H1 (cell line): ENCODE measurements at regions not wholly inside any gene's neighbourhood (a gene's known extent, or its start where the extent isn't known, plus 50 kb on each side); places are given as distances from the start of the nearest gene placed in this dataset.

Experiments used
- CTCF ChIA-PET: fragments of 300-600 bp; sonication (Branson Sonifier 250); formaldehyde crosslinking; loops from one replicate; lab custom pipeline; 2021; ENCODE audit not compliant: partially characterized antibody; lab: Charles Lee
- POLR2A ChIA-PET: fragments of 300-600 bp; sonication (Branson Sonifier 250); formaldehyde crosslinking; loops from one replicate; lab custom pipeline; 2021; ENCODE audit warnings: inconsistent platforms; ENCODE audit not compliant: partially characterized antibody; lab: Charles Lee
- DNase-seq, 2 experiments: peaks; one replicate each; pipeline versions ENCODE4 v3.0.0 to v3.0.0-alpha.2; 2010 to 2022; ENCODE audit warnings: low spot score in 2 of 2, low read depth in 1 of 2, mixed read lengths in 1 of 2
- FAIRE-seq: peaks from 2 replicates; lab custom pipeline; 2011; peaks lifted over from hg19 to GRCh38; lab: Jason Lieb, UNC
- H2AFZ ChIP-seq: 2 replicates; pipeline ENCODE4 v1.8.1; 2012; ENCODE audit warnings: low read length, inconsistent platforms
- H2AK5ac ChIP-seq: 2 replicates; pipeline ENCODE4 v1.6.1; 2013; ENCODE audit warnings: low read depth, low read length
- H2BK120ac ChIP-seq: replicated peaks from 2 replicates; pipeline ENCODE3; 2013; ENCODE audit warnings: low read depth, low read length, inconsistent platforms
- H2BK12ac ChIP-seq: 2 replicates; pipeline ENCODE4 v1.6.1; 2013; ENCODE audit warnings: low read depth, low read length
- H2BK15ac ChIP-seq: 2 replicates; pipeline ENCODE4 v1.6.1; 2013; ENCODE audit warnings: low read length
- H2BK20ac ChIP-seq: 2 replicates; pipeline ENCODE4 v1.6.1; 2013; ENCODE audit warnings: low read length
- H2BK5ac ChIP-seq: 2 replicates; pipeline ENCODE4 v1.6.1; 2013; ENCODE audit warnings: low read depth, low read length
- H3K14ac ChIP-seq: 2 replicates; pipeline ENCODE4 v1.6.1; 2013; ENCODE audit warnings: inconsistent platforms; ENCODE audit not compliant: insufficient read length
- H3K18ac ChIP-seq: 2 replicates; pipeline ENCODE4 v1.6.1; 2013; ENCODE audit warnings: low read length; ENCODE audit errors: extremely low read depth
- H3K23ac ChIP-seq: 2 replicates; pipeline ENCODE4 v1.6.1; 2013; ENCODE audit warnings: inconsistent platforms; ENCODE audit not compliant: insufficient read length
- H3K23me2 ChIP-seq: 2 replicates; pipeline ENCODE4 v1.6.1; 2013; ENCODE audit warnings: low read depth, low read length
- H3K27ac ChIP-seq: 2 replicates; pipeline ENCODE4 v1.6.1; 2011; ENCODE audit warnings: low read depth, low read length, inconsistent platforms
- H3K27me3 ChIP-seq, 4 experiments: replicated peaks in 1 of 4; 1 replicate in 1 of 4; 2 replicates in 3 of 4; pipeline versions ENCODE4 v1.6.1 to v1.8.1; 2011 to 2013; ENCODE audit warnings: low read length in 3 of 4, mild to moderate bottlenecking in 3 of 4, inconsistent platforms in 2 of 4, mixed read lengths in 2 of 4, moderate library complexity in 1 of 4; ENCODE audit not compliant: control insufficient read depth in 3 of 4, insufficient read depth in 3 of 4; ENCODE audit errors: extremely low read depth in 1 of 4
- H3K36me3 ChIP-seq, 4 experiments: 2 replicates each; pipeline versions ENCODE4 v1.6.1 to v1.8.1; 2011 to 2013; ENCODE audit warnings: mild to moderate bottlenecking in 4 of 4, low read length in 3 of 4, moderate library complexity in 2 of 4, control low read depth in 1 of 4, inconsistent platforms in 1 of 4; ENCODE audit not compliant: insufficient read depth in 4 of 4, control insufficient read depth in 2 of 4
- H3K4ac ChIP-seq: replicated peaks from 2 replicates; pipeline ENCODE3; 2013; ENCODE audit warnings: low read length, low read depth, mixed read lengths, inconsistent platforms; ENCODE audit not compliant: insufficient read length
- H3K4me1 ChIP-seq, 4 experiments: replicated peaks in 1 of 4; 1 replicate in 1 of 4; 2 replicates in 3 of 4; pipeline versions ENCODE4 v1.6.1 to v1.8.1; 2011 to 2013; ENCODE audit warnings: low read length in 3 of 4, inconsistent platforms in 2 of 4, mixed read lengths in 1 of 4; ENCODE audit not compliant: insufficient read depth in 4 of 4, control insufficient read depth in 3 of 4
- H3K4me2 ChIP-seq, 2 experiments: 2 replicates each; pipeline versions ENCODE4 v1.6.1 to v1.8.1; 2011 to 2013; ENCODE audit warnings: low read depth in 2 of 2, low read length in 2 of 2, control low read depth in 1 of 2, inconsistent platforms in 1 of 2, mild to moderate bottlenecking in 1 of 2; ENCODE audit not compliant: insufficient read depth in 1 of 2
- H3K4me3 ChIP-seq, 4 experiments: fragments of 200-600, 300-600 bp in 1 of 4; sonication (generic), shearing (Covaris generic), sonication (Bioruptor Twin) in 1 of 4; 2 replicates each; pipeline versions ENCODE4 v1.5.1 to v1.8.1; 2011 to 2016; ENCODE audit warnings: low read length in 4 of 4, low read depth in 3 of 4, control low read depth in 2 of 4, inconsistent platforms in 2 of 4, mild to moderate bottlenecking in 2 of 4, mixed read lengths in 1 of 4, moderate library complexity in 1 of 4; ENCODE audit not compliant: insufficient read depth in 2 of 4; ENCODE audit errors: extremely low read depth in 1 of 4
- H3K56ac ChIP-seq: replicated peaks from 2 replicates; pipeline ENCODE3; 2013; ENCODE audit warnings: low read depth, mild to moderate bottlenecking, mixed read lengths, low read length, inconsistent platforms; ENCODE audit not compliant: insufficient read length
- H3K79me1 ChIP-seq: 2 replicates; pipeline ENCODE4 v1.6.1; 2013; ENCODE audit warnings: low read depth, low read length, control low read depth
- H3K79me2 ChIP-seq, 2 experiments: 2 replicates each; pipeline versions ENCODE4 v1.6.1 to v1.8.1; 2012 to 2013; ENCODE audit warnings: low read length in 2 of 2, mild to moderate bottlenecking in 2 of 2, inconsistent platforms in 1 of 2; ENCODE audit not compliant: insufficient read depth in 2 of 2, control insufficient read depth in 1 of 2
- H3K9ac ChIP-seq, 4 experiments: replicated peaks in 1 of 4; 1 replicate in 1 of 4; 2 replicates in 3 of 4; pipeline versions ENCODE4 v1.6.1 to v1.8.1; 2011 to 2013; ENCODE audit warnings: low read depth in 3 of 4, low read length in 3 of 4, control low read depth in 2 of 4, mild to moderate bottlenecking in 2 of 4, moderate library complexity in 2 of 4, inconsistent platforms in 1 of 4; ENCODE audit errors: extremely low read depth in 1 of 4
- H3K9me3 ChIP-seq, 2 experiments: 2 replicates each; pipeline versions ENCODE4 v1.6.1 to v1.8.1; 2012 to 2013; ENCODE audit warnings: mild to moderate bottlenecking in 2 of 2, moderate library complexity in 2 of 2, control low read depth in 1 of 2, inconsistent platforms in 1 of 2, low read depth in 1 of 2, low read length in 1 of 2, mixed read lengths in 1 of 2; ENCODE audit not compliant: insufficient read depth in 2 of 2
- H4K20me1 ChIP-seq, 2 experiments: replicated peaks in 1 of 2; 2 replicates each; pipeline versions ENCODE3 to v1.8.1; 2011 to 2013; ENCODE audit warnings: inconsistent platforms in 2 of 2, low read length in 2 of 2, mild to moderate bottlenecking in 1 of 2; ENCODE audit not compliant: insufficient read depth in 2 of 2, control insufficient read depth in 1 of 2
- H4K5ac ChIP-seq: 2 replicates; pipeline ENCODE4 v1.6.1; 2013; ENCODE audit warnings: low read length, low read depth, mixed read lengths, inconsistent platforms; ENCODE audit not compliant: insufficient read length
- H4K8ac ChIP-seq: 2 replicates; pipeline ENCODE4 v1.8.0; 2013; ENCODE audit warnings: mild to moderate bottlenecking, moderate library complexity, low read length, inconsistent platforms; ENCODE audit not compliant: insufficient read depth; ENCODE audit errors: extremely low read depth
- H4K91ac ChIP-seq: replicated peaks from 2 replicates; pipeline ENCODE3; 2013; ENCODE audit warnings: low read length, mixed read lengths, inconsistent platforms; ENCODE audit not compliant: insufficient read length
- CTCF ChIP-seq, 3 experiments: IDR thresholded peaks; 1 replicate in 2 of 3; 2 replicates in 1 of 3; pipeline versions ENCODE4 v1.5.1 to v1.6.1; 2011; ENCODE audit warnings: low read length in 3 of 3, mild to moderate bottlenecking in 3 of 3, inconsistent platforms in 2 of 3, low read depth in 1 of 3, moderate library complexity in 1 of 3; ENCODE audit not compliant: insufficient read depth in 1 of 3; ENCODE audit errors: control extremely low read depth in 1 of 3
- KDM4A ChIP-seq: IDR thresholded peaks from one replicate; pipeline ENCODE4 v1.7.1; 2012; ENCODE audit warnings: low read depth, mild to moderate bottlenecking, moderate library complexity, low read length, inconsistent platforms; ENCODE audit not compliant: severe bottlenecking
- WGBS, 2 experiments: shearing (Covaris generic) in 1 of 2; methylation state at CpG; one replicate each; pipeline versions ENCODE4 v1.1.6 to v1.1.7; 2013 to 2015; ENCODE audit warnings: low lambda C conversion rate in 2 of 2, mixed read lengths in 2 of 2, inconsistent platforms in 1 of 2, low coverage in 1 of 2, missing lambda C conversion rate in 1 of 2; ENCODE audit not compliant: insufficient replicate concordance in 2 of 2, insufficient coverage in 1 of 2, insufficient read length in 1 of 2; ENCODE audit errors: extremely low coverage in 1 of 2, missing lambda C conversion rate in 1 of 2; 5-methylcytosine and 5-hydroxymethylcytosine counted together

- Histone ChIP-seq H3K14ac (no peak overlapping the region), H3K9ac (no peak overlapping the region), H2AK5ac (no peak overlapping the region), H4K91ac (no peak overlapping the region), H3K4ac (no peak overlapping the region), H4K20me1 (no peaks in the 10 kb centered on the region), H3K23ac (no peak overlapping the region), H3K9me3 (no peaks in the 10 kb centered on the region), H3K23me2 (no peaks in the 10 kb centered on the region; the same call in 1 of the 2 replicates), H2BK120ac (no peak overlapping the region), H3K79me2 (no peaks in the 10 kb centered on the region), H3K4me2 (no peak overlapping the region), H2BK15ac (no peak overlapping the region), H2BK5ac (no peak overlapping the region), H3K27me3 (no peaks in the 10 kb centered on the region), H3K56ac (no peak overlapping the region), H2BK20ac (no peak overlapping the region), H2BK12ac (no peak overlapping the region), H4K5ac (no peak overlapping the region), H3K27ac (no peak overlapping the region), H3K4me3 (no peak overlapping the region)
- WGBS, 2 experiments, result 91% methylated on average over 4 of the region's 4 CpGs; no CpG with 5 or more reads in 1 of the 2 experiments
- ChIA-PET POLR2A (interaction anchor here (1.0 kb wide), 1 partner anchor 10 kb away, joined by 3 read pairs; no protein-coding TSS in a partner anchor), CTCF (interaction anchor here (0.6 kb wide), 1 partner anchor 605 kb away, joined by 3 read pairs; no protein-coding TSS in a partner anchor)
- no peak for DNase-seq
- FAIRE-seq, result no peak
- TF ChIP-seq KDM4A (no peak), CTCF (IDR thresholded peaks at IDR 0.05; ENCODE audit: control extremely low read depth in 1 of 3, insufficient read depth in 1 of 3, low read depth in 1 of 3, low read length in 3 of 3) (no peak)
- TF ChIP-seq, all 59 proteins: peak for 0
- H3K18ac ChIP-seq, result no peak overlapping the region
- no peak overlapping the region for H4K8ac ChIP-seq
- no peaks in the 10 kb centered on the region for H3K36me3 ChIP-seq
- no peaks in the 10 kb centered on the region for H3K79me1 ChIP-seq
- H2AFZ ChIP-seq, result no peak overlapping the region
- peaks cover 0 to 4% (median 0%) of the 10 kb centered on the region in 4 experiments; a peak in 2 of 7 replicates for H3K4me1 ChIP-seq
Observed at GRCh38 chr5:118233606-118234005, 754.7 kb downstream of the DTWD2 start.
